ENCODE measurements at regions not wholly inside any gene's neighbourhood (a gene's known extent, or its start where the extent isn't known, plus 50 kb on each side); places are given as distances from the start of the nearest gene placed in this dataset.

DNA sequence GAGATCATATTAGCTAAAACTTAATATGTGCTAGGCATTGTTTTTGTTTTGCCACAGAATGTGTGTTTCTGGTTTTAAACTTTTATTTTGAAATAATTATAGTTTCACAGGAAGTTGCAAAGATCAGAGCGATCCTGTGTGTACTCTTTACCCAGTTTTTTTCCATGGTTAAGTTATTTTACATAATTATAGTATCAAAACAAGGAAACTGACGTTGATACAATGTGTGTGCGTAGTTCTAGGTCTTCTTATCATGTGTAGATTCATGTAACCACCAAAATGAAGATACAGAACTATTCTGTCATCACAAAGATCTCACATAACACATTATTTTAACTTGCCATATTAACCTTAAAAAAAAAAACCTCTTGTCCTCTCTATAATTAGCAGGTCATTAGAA, 69.2 kb downstream of the BLTP1 start:
- TF ChIP-seq, protein P1, sequence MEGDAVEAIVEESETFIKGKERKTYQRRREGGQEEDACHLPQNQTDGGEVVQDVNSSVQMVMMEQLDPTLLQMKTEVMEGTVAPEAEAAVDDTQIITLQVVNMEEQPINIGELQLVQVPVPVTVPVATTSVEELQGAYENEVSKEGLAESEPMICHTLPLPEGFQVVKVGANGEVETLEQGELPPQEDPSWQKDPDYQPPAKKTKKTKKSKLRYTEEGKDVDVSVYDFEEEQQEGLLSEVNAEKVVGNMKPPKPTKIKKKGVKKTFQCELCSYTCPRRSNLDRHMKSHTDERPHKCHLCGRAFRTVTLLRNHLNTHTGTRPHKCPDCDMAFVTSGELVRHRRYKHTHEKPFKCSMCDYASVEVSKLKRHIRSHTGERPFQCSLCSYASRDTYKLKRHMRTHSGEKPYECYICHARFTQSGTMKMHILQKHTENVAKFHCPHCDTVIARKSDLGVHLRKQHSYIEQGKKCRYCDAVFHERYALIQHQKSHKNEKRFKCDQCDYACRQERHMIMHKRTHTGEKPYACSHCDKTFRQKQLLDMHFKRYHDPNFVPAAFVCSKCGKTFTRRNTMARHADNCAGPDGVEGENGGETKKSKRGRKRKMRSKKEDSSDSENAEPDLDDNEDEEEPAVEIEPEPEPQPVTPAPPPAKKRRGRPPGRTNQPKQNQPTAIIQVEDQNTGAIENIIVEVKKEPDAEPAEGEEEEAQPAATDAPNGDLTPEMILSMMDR (IDR thresholded peaks at IDR 0.05; ENCODE audit: poor library complexity): no peak
- no peak for TF ChIP-seq EZH2 (IDR thresholded peaks at IDR 0.05; ENCODE audit: borderline replicate concordance)
